SKM-1 treated with dmso at 0.1 percent for 144 hours (cell line): ENCODE measurements at regions not wholly inside any gene's neighbourhood (a gene's known extent, or its start where the extent isn't known, plus 50 kb on each side); places are given as distances from the start of the nearest gene placed in this dataset.

Experiments
- DNase-seq: peaks from one replicate; lab custom pipeline; 2025; ENCODE audit not compliant: unreplicated experiment; lab: John Stamatoyannopoulos, UW

- no peak for DNase-seq
Observed at GRCh38 chr4:10212400-10212799, 95.8 kb upstream of the WDR1 start.

GRCh38 chr4:10207116-10207515, 90.5 kb upstream of the WDR1 start:
- no peak for DNase-seq

GRCh38 chr4:10205223-10205622, 88.6 kb upstream of the WDR1 start:
- no peak for DNase-seq

- no peak for DNase-seq
Observed at GRCh38 chr4:10204401-10205058, 87.9 kb upstream of the WDR1 start.

DNA sequence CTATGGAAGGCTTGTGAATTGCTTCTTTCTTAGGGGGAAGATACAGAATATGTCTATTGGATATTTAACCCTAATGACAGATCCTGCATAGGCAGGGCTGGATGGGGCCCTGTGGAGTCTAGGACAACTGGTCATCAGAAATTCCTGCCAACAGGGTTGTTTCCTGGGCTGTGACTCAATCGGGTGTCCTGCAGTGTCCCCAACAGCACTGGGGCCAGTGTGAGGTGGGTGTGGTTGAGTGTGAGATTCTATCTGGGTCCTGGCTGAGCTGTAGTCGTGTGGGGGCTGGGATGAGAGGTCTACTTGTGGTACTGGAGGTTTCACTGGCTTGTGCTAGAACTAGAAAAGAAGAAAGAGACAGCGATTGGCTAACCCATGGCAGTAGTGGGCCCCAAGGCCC, 87.3 kb upstream of the WDR1 start:
- DNase-seq = no peak

- no peak for DNase-seq
Observed at GRCh38 chr4:10201381-10202223, 85.0 kb upstream of the WDR1 start.

DNA sequence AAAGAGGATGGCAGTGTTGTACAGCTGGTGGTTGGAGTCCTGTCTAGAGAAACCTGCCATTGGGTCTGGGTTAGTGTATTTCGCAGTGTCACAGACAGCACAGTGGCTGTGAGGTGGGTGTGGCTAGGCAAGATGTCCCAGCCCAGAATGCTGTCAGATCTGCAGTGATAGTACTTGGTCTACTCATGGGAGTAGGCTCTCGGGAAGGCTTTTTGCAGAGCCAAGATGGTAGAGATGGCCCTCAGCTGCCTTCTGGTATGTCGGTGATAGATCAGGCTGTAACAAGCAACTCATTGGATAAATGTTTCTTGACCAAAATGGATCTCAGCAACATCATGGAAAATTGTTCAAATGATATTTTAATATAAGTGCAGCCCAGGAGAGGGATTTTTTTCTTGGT, 84.3 kb upstream of the WDR1 start:
- DNase-seq = no peak

GRCh38 chr4:10198365-10198764, 81.8 kb upstream of the WDR1 start:
- DNase-seq = no peak

GRCh38 chr4:10197952-10198351, 81.4 kb upstream of the WDR1 start:
- DNase-seq = no peak

- DNase-seq = no peak
Observed at GRCh38 chr4:10196191-10196590, 79.6 kb upstream of the WDR1 start.

GRCh38 chr4:10192331-10192730, 75.7 kb upstream of the WDR1 start:
- no peak for DNase-seq

- DNase-seq = no peak
Observed at GRCh38 chr4:10188400-10189004, 71.9 kb upstream of the WDR1 start.

DNA sequence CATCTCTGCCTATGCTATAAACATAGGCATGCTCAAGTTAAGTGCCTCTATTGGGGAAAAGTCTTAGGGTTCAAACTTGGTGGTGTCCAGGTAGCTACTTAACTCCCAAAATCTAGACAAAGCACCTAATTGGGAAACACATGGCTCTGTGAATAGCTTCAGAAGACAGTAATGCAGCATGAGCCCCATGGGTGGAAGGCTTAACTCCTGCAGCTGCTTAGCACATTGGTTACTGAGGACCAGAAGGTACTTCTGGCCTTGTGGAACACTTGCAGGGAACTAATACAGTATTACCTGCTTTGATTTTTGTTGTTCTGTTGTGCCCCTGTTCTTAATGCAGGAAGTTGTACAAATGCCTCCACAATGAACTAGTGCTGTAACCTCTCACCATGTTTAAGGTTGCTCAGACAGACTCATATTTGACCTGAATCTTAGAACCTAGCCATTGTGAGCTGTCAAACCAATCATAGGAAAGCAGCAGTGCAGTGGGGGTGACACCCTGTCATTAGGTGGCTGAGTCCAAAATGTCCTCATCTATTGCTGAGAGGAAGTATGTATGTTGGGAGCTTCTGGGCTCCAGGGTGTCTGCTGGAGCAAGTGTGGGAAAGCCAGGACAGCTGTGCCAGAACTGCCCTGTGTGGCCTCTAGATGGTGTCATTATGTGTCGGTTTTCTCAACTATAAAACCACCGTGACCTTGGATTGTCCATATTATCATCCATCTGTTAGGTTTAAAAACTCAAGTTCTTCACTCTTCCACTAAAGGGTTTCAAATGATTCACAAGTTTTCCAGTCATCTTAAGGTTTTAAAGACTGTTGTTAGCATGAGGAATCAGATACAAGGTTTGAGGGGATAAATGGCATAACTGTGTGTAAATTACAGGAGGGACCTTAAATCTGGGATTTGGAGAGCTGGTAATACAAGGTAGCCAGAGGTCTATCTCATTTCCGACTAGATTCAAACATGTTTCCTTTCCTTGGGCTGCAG, 69.9 kb upstream of the WDR1 start:
- no peak for DNase-seq

- no peak for DNase-seq
Observed at GRCh38 chr4:10185518-10186227, 69.1 kb upstream of the WDR1 start.

DNA sequence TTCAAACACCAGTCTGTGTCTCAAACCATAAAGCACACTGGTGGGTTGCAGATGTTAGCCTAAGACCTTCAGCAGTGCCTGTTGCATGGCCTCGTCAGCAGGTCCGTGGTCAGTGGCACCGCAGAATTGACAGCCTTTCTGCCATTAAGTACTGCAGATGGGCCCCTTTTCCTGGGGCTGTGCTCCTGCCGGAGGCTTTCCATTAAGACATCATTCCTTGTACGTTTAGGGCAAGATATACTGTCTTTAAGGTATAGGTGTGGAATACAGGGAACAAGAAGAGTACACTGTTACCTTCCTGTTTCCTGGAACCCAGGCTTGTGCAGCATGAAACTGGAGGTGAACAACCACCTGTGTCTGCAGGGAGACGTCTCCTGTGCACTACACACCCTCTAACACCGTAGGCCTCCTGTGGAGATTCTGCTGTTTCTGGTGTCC, 67.9 kb upstream of the WDR1 start:
- DNase-seq = no peak

DNA sequence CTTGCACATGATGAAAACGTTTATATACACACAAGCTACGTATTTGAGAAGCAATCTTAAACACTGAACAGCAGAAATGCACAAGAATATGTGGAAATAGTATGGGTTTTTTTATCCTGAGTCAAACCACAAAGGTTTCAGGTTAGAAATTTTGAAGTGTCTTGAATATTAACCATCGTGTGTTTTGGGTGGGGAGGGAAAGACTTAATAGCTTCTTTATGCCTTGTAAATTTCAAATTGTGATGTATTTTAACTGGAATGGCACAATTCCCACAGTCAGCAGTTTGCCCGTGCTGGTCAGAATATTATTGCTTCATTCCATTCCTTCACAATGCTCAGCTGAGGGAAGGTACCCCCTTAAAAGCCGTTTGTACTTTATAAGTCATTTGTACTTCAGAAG, 67.4 kb upstream of the WDR1 start:
- no peak for DNase-seq

DNA sequence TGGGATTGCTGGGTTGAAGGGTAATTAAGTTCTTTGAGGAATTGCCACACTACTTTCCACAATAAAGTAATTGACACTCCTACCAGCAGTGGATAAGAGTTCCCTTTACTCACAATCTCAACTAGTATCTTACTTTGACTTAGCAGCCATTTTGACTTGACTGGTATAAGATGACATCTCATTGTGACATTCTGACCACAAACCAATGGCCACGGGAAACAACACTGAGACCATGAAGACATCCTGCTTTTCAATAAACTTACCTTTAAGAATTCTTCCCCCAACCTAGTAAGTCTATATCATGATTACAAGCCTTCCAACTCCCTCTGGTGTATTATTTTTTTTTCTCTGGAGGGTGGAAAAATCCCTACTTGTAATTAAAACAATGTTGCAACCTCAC, 66.9 kb upstream of the WDR1 start:
- DNase-seq = no peak

- DNase-seq = no peak
Observed at GRCh38 chr4:10182446-10183424, 66.1 kb upstream of the WDR1 start.

GRCh38 chr4:10181745-10182445, 65.3 kb upstream of the WDR1 start:
- no peak for DNase-seq
